Neural progenitor cell (in vitro differentiated cells): ENCODE measurements at regions not wholly inside any gene's neighbourhood (a gene's known extent, or its start where the extent isn't known, plus 50 kb on each side); places are given as distances from the start of the nearest gene placed in this dataset.

Experiments used
- EZH2 ChIP-seq: fragments of 200-600 bp; sonication (generic); IDR thresholded peaks from 2 replicates; pipeline ENCODE4 v1.6.1; 2017; ENCODE audit warnings: antibody characterized with exemption, mild to moderate bottlenecking, moderate library complexity
- TF ChIP-seq, protein P1 (sequence below): fragments of 200-600 bp; sonication (generic); IDR thresholded peaks from 2 replicates; pipeline ENCODE4 v1.5.1; 2017; ENCODE audit warnings: antibody characterized with exemption, mild to moderate bottlenecking

- TF ChIP-seq, protein P1, sequence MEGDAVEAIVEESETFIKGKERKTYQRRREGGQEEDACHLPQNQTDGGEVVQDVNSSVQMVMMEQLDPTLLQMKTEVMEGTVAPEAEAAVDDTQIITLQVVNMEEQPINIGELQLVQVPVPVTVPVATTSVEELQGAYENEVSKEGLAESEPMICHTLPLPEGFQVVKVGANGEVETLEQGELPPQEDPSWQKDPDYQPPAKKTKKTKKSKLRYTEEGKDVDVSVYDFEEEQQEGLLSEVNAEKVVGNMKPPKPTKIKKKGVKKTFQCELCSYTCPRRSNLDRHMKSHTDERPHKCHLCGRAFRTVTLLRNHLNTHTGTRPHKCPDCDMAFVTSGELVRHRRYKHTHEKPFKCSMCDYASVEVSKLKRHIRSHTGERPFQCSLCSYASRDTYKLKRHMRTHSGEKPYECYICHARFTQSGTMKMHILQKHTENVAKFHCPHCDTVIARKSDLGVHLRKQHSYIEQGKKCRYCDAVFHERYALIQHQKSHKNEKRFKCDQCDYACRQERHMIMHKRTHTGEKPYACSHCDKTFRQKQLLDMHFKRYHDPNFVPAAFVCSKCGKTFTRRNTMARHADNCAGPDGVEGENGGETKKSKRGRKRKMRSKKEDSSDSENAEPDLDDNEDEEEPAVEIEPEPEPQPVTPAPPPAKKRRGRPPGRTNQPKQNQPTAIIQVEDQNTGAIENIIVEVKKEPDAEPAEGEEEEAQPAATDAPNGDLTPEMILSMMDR = no peak
- TF ChIP-seq EZH2 = no peak
Measured at GRCh38 chr4:157999723-158000122, 173.1 kb downstream of the GASK1B start.
